ENCODE measurements at regions not wholly inside any gene's neighbourhood (a gene's known extent, or its start where the extent isn't known, plus 50 kb on each side); places are given as distances from the start of the nearest gene placed in this dataset.

DNA sequence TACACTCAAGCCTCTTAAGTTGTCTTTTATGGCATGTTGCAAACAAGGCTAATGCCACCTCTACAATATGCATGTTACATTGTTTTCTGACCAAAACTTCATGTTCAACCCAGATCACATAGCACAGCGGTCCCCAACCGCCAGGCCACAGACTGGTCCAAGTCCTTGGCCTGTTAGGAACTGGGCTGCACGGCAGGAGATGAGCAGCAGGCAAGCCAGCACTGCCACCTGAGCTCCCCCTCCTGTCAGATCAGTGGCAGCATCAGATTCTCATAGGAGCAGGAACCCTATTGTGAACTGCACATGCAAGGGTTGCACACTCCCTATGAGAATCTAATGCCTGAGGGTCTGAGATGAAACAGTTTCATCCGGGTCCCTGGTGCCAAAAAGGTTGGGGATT lies 324.8 kb upstream of the CHAC2 start:
- no peak for DNase-seq

DNA sequence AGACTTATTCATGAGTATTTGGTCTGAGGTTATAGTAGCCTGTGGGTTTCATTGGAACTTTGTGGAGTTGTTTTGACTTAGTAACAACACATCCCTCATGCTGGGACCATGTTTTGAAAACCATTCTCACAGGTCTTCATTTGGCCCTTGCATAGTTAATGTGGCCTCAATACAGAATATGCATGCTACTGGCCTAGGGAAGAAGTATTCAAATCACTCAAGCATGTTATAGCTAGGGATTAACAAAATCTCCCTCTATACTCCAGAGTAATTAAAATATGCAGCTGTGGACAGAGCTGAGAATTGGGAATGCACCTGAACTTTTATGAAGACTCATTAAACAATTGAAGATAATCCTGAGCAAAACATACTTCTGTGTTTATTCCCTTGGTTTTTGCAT lies 325.5 kb upstream of the CHAC2 start:
- no peak for DNase-seq

DNA sequence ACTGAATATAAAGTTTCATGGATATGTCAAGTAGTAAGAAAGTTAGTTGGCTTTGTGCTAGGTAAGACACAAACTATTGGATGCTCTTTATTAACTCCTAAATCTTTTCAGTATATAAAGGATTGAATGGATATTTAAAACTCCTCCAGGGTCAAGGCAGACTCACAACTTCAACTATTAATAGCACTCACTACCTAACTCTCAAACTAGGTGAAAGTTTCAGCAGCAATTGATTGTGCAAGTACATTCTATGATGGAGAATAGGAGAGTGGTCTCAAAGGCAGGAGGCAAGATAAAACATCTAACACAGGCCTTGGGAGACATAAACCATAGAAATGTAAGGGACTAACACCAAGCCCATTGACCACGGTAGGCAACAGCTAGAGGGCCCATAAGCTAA lies 328.9 kb upstream of the CHAC2 start:
- no peak for DNase-seq

DNA sequence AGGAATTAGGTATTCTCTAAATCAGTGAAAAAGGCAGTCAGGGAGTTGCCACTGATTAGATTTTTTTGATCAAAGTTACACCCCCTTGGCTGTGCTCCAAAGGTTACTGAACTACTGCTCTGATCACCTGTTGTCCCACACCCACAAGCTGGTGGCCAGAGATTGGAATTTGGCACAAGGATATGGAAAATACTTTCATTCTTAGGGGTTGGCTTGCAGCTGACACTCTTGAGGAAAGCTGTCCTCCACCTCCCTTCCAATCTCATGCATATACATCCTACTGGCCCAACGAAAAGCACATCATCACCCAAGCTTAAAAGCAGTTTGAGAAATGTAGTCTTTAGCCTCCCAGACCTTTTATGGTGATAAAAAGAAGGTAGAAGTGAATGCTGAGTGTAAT lies 329.5 kb upstream of the CHAC2 start:
- no peak for DNase-seq

DNA sequence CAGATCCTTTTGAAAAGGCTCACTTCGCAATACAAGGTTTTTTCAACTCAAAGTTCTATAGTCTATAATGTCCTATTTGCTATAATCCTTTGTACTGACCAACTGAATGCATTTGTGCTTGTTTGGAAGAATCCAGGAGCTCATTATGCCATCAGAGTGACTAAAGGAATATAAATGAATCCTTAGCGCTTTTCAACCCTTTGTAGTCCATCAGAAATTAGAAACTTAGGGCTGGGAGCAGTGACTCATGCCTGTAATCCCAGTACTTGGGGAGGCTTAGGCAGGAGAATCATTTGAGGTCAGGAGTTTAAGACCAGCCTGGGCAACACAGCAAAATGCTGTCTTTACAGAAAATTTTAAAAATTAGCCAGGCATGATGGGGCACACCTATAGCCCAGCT lies 330.2 kb upstream of the CHAC2 start:
- no peak for DNase-seq

DNA sequence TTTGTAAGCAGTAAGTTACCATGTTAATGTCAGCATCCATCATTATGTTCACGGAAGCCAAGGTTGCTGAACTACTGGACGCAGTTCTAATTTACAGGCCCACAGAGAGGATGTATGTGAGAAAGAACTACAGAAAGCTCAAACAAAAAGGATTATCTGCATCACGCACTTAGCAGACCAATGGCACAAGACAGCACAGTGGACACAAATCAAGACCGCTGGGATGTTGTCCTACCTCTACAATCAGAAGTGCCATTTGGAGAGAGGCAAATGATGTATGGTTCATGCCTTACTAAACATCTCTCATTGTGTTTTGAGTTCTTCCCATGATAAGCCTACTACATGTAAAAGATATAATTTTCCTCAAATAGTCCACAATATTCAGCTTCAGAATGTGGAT lies 330.7 kb upstream of the CHAC2 start:
- no peak for DNase-seq

DNA sequence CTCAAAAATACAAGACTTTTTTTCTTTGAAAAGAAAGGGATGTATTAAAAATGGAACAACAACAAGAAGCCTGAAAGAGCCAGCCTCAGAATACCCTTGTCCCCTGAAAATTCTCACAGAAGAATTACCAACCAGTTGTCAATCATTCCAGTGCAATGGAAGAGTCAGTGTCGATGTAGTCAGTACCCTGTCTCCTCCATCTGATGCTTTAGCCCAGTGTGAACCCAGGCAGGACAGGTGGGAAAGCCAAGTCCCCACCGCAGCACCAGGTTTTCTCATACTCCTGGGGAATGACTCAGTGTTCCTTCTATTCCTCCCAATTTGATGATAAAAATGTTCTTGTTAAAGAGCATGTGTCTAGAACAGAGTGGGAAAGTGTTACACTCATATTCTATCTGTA lies 332.0 kb upstream of the CHAC2 start:
- no peak for DNase-seq

DNA sequence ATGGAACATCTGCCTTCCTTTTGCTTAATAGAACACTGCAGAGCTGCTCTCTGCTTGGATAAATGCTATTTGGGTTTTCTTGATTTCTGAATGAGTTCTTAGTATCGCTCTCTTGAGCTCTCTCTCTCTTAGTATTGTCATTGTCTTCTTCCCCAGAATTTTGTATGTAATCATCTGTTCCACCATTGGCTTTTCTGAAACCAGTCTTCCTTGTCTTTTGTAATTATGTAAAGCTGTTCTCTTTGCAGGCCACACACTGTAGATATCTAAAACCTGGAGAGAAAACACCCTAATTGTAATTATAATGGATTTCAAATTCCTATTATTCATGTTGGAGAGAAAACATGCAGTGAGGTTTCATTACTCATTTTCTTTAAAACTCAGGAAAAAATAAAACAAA lies 333.1 kb upstream of the CHAC2 start:
- no peak for DNase-seq

DNA sequence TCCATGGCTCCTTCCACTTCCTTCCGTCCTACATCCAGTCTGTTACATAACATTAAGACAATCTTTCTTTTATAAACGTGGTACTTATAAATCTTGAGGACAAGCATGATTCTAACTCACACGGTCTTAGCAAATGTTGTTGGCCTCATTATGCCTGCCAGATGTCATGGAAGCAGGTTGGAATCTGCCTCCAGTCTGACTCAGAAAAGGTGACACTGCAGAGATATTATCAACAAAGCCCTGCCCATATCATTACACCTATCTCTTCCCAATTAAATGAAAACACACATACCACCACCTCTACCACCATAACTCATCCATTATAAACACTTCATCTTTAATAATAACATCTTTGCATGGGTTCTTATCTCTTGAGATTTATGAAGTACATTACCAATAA lies 334.7 kb upstream of the CHAC2 start:
- no peak for DNase-seq

DNA sequence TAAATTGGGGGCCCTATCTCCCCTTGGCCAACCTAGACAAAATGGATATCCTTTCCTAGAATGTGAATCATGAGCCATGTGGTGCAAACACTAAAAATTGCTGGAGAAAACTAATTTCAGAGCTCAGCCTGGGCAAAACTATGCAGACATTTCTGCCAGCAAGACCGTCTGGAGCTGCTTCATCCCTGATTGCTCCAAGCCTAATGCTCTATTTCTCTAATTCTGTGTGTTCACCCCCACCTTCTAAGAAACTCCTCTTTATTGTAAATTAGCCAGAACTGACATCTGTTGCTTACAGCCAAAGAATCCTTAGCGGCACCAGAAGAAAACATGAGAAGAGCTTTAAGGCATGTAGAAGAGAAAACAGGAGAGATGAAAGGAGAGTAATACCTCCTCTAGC lies 337.7 kb upstream of the CHAC2 start:
- no peak for DNase-seq

DNA sequence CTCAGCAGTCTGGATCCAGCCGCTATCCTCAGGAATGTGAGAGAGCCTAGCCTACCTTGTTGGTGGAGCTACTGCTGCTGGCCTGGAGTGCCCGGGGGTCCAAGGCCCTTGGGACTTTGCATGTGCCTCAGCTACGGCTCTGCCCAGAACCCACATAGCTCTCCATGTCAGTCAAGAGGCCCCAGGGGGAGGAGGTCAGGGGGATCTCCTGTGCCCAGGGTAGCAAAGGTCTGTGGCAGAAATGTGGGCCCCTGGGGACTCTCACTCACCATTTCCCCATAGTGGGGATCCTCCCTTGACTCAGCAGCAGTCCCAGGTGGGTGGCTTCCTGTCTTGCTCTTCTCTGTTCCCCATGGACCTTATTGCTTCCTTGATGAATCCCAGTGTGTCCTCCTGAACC lies 342.7 kb upstream of the CHAC2 start:
- no peak for DNase-seq

DNA sequence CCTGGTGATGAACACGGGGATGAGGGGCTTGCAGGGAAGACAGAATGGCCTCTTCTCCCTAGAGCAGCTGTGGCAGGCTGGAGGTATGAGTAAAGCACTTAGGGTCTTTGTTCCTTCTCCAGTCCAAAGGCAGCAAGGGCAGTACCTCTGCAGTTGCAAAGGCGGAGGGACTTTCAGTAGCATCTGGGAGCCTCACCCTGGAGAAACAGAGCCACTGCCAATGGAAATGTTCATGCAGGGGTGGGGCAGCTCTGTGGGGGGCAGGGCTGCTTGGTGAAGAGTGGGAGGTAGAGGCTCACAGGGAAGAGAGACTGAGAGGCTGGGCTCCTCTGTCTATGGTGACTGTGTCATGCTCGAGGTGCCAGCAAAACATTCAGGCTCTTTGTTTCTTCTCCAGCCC lies 344.1 kb upstream of the CHAC2 start:
- no peak for DNase-seq

DNA sequence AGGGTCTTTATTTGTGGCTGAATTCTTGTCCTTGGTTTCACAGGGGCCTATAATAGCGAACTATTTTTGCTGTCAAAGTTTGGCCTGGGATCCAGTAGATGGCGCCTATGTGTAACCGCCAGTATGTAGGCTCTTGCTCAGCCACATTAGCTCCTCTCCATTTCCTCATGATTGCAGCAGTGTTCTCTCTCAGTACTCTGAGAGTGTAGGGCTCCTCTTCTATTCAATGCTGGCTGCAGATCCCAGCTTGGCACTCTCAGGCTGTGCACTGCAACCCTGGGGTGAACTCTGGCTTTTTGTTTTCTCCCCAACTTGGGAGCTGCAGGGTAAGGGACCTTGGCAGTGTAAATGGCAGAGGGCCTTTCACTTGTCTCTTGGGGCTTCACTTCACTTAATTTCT lies 344.6 kb upstream of the CHAC2 start:
- DNase-seq = peak; percentile 28

DNA sequence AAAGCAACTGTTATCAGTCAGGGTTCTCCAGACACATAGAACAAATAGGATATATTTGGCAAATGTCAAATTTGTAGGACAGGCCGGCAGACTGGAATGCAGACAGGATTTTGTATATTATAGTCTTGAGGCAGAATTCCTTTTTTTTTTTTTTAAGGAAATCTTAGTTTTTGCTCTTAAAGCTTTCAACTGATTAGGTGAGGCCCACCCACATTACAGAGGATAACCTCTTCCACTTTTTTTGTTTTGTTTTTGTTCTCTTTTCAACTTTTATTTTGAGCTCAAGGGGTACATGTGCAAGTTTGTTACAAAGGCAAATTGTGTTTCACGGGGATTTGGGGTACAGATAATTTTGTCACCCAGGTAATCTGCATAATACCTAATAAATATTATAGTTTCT lies 350.2 kb upstream of the CHAC2 start:
- no peak for DNase-seq

DNA sequence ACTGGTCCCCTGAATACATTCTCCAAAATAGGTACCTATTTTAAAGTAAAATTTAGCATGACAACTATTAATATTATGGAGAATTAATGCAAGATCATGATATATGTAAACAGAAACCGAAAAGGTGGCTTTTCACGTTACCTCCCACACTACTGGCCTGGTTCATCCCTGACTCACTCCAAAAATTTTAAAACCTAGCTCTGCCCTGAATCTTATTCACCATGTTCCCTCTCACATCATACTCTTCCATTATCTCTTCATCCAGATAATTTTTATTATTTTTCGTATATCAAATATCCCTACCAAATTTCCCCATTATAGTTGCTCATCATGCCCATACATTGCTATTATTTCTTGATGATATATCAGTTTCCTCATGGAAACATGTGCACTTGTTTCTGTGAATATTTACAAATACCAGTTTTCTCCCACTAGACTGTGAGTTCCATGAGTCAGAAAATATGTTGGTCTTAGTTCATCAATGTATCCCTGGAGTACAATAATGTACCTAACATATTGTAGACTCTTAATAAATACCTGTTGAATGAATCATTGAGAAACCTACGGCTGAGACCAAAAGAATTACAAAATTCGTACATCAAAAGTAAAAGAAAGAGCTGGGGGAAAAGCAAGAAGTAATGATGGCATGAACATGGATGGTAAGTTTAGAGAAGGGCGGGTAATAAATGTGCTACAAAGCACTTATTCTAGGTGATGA lies 360.1 kb upstream of the CHAC2 start:
- DNase-seq = no peak

DNA sequence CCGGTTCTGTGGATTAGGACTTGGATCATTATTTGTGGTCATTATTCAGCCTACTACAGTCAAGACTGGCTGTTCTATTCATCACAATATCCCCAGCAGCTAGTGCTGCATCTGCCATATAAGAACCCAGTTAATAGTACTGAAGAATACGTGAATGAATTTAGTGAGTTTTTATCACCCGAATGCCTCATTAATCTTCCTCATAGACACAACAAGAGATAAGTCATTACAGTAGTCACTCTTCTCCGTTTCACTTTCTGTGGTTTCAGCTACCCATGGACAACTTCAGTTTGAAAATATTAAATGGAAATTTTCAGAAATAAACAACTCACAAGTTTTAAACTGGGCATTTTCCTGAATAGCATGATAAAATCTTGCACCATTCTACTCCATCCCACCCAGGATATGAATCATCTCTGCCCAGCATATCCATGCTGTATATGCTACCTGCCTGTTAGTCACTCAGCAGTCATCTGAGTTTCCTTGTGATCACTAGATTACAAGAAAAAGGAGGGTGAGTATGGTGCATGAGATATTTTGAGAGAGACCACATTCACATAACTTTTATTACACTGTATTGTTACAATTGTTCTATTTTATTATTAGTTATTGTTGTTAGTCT lies 363.7 kb upstream of the CHAC2 start:
- no peak for DNase-seq

DNA sequence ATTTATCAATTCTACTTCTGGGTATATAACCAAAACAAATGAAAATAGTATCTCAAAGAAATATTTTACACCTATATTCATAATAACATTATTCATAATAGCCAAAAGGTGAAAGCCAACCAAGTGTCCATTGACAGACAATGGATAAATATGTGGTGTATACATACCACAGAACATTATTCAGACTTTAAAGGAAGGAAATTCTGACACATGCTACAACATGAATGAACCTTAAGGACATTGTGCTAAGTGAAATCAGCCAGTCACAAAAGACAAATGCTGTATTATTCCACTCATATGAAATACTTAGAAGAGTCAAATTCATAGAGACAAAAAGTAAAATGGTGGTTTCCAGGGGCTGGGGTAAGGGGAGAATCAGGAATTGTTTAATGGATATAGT lies 370.5 kb upstream of the CHAC2 start:
- no peak for DNase-seq

DNA sequence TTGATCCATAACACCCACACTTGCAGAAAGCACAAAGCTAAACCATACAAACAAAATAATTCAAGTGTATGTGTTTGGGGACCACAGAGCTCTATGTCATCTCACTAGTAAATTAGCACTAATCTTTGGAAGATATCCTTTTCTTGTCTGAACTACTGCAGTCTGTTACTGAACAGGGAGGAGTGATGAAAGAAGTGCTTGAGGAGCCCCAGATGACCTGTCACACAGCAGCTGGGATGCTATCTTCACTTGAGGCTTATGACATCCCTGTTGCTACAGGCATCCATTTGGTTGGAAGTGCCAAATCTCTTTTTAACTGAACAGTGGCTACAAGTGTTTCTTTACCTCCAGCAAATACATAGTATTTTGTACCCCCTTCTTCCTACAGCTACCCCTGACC lies 386.3 kb upstream of the CHAC2 start:
- DNase-seq = no peak

DNA sequence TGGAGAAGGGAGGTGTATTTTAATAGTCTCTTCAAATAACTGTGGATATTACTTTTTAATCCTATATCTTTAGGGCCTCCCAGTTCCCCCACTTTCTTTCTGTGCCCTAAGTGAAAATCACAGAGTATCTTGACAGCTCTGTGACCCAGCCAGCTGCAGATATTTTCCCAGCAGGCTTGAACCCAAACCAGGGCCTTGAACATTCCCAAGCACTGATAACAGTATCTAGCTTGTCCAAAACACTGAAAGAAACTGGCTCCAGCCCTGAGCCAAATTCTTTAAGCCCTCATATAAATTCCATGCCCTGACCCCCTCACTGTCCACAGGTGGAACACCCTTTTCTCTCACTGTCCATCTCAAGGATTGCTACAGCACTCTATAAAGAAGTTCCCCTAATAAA lies 388.1 kb upstream of the CHAC2 start:
- no peak for DNase-seq

DNA sequence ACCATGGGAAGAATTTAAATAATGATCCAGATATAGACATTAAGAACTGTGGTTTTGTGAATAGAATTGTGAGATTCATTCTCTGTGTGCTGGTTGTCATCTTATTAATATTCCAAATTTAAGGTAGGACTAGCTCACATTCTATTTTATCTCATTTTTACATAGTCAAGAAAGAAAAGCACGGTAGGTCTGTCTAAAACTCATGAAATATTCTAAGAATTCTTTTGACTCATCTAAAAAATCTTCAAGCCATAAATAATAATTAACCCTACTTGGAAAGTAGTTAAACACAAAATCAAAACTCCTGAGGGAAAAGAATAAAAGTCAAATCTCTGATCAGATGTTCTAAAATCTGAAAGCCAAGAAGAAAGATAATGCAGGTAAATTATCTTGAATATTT lies 388.8 kb upstream of the CHAC2 start:
- no peak for DNase-seq

DNA sequence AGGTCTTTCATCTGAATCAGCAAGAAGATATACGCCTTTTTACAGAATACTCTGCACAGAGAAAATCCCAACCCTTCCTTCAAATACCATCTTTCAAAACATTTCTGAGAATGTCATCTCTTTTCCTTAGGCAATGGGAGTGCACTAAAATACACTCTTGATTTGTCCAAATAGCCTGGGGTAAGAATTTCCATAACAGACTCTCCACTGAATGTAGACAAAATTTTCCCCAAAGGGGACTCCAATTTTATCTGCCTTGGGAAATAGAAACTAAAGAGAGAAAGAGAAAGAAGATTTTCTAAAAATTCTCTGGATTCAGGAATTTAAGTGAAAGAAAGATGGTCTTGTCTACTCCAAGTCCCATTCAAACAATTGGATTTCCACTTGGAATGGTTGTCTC lies 394.5 kb upstream of the CHAC2 start:
- no peak for DNase-seq

DNA sequence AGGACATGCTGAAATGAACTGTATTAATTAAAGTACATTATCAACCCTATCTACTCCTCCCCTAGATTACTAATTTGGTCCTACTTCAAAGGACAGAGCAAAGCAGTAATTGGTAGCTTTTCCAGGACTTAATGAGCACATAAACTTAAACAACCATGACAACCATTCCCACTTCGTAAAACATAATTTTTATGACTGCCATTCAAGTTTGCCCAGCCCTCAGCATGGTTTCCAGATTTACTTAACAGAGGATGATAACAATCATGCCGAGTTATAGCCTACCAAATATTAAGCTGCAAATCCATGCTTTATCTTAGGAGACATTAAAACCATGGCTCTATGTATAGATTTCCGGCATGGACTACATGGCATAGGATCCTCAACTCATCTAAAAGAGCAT lies 401.1 kb upstream of the CHAC2 start:
- DNase-seq = no peak

DNA sequence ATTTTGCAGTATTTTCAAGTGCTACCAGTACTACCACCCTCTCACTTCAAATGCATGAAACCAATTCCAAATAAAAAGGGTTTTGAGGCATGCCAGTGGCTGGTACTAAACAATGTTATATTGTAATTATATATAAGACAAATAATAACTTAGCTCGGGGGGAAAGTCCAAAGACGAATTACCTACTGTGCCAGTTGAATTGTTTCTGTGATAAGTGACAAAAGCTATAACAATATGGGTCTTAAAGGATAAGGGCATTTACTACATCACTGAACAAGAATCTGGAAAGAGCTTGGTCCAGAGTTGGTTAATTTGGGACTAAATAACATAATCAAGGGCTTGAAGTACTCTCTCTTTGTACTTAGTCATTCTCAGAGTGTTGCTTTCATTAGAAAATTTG lies 404.7 kb upstream of the CHAC2 start:
- no peak for DNase-seq

DNA sequence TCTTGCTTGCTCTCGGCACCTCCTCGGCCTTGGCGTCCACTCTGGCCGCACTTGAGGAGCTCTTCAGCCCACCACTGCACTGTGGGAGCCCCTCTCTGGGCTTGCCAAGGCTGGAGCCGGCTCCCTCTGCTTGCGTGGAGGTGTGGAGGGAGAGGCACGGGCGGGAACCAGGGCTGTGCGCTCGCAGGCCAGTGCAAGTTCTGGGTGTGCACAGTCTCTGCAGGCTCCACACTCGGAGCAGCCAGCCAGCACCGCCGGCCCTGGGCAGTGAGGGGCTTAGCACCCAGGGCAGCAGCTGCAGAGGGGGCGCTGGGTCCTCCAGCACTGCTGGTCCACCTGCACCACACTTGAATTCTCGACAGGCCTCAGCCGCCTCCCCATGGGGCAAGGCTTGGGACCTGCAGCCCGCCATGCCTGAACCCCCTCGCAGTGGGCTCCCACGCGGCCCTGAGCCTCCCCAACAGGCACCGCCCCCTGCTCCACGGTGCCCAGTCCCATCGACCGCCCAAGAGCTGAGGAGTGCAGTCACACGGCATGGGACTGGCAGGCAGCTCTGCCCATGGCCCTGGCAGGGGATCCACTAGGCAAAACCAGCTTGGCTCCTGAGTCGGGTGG lies 411.2 kb upstream of the CHAC2 start:
- no peak for DNase-seq

Measured in NCI-H187 treated with DMSO at 0.1 percent for 48 hours (cell line).